Liver (tissue), 8 donors: ENCODE measurements at regions not wholly inside any gene's neighbourhood (a gene's known extent, or its start where the extent isn't known, plus 50 kb on each side); places are given as distances from the start of the nearest gene placed in this dataset.

Experiments used
- DNase-seq: peaks from one replicate; pipeline ENCODE4 v3.0.0-alpha.2; 2017; ENCODE audit warnings: low spot score
- H3K27ac ChIP-seq, 2 donors: one replicate each; pipeline ENCODE4 v1.7.0; 2013; ENCODE audit warnings: inconsistent platforms in 2 of 2, low read length in 2 of 2, control low read depth in 1 of 2, low read depth in 1 of 2, mild to moderate bottlenecking in 1 of 2
- H3K27me3 ChIP-seq, 4 donors: one replicate each; pipeline versions ENCODE4 v1.6.1 to v1.7.0; 2013; ENCODE audit warnings: low read length in 3 of 4, inconsistent platforms in 1 of 4, mild to moderate bottlenecking in 1 of 4, moderate library complexity in 1 of 4; ENCODE audit not compliant: control insufficient read depth in 4 of 4, insufficient read depth in 4 of 4
- H3K36me3 ChIP-seq, 4 donors: one replicate each; pipeline versions ENCODE4 v1.6.1 to v1.7.0; 2013; ENCODE audit warnings: low read length in 3 of 4, mild to moderate bottlenecking in 3 of 4, low read depth in 1 of 4, moderate library complexity in 1 of 4; ENCODE audit not compliant: control insufficient read depth in 4 of 4, insufficient read depth in 3 of 4
- H3K4me1 ChIP-seq, 4 donors: one replicate each; pipeline versions ENCODE4 v1.6.1 to v1.7.0; 2013; ENCODE audit warnings: low read length in 3 of 4, mild to moderate bottlenecking in 3 of 4, moderate library complexity in 1 of 4; ENCODE audit not compliant: control insufficient read depth in 4 of 4, insufficient read depth in 4 of 4
- H3K4me3 ChIP-seq, 3 donors: one replicate each; pipeline versions ENCODE4 v1.6.1 to v1.7.0; 2013; ENCODE audit warnings: low read length in 3 of 3, control low read depth in 1 of 3, low read depth in 1 of 3, mild to moderate bottlenecking in 1 of 3
- H3K9ac ChIP-seq, 2 donors: one replicate each; pipeline ENCODE4 v1.7.0; 2013; ENCODE audit warnings: low read length in 2 of 2, mild to moderate bottlenecking in 2 of 2, moderate library complexity in 2 of 2, control low read depth in 1 of 2, low read depth in 1 of 2
- H3K9me3 ChIP-seq, 4 donors: one replicate each; pipeline versions ENCODE4 v1.6.1 to v1.7.0; 2013; ENCODE audit warnings: low read length in 3 of 4; ENCODE audit not compliant: control insufficient read depth in 4 of 4
- ATF3 ChIP-seq: IDR thresholded peaks from 2 replicates; pipeline ENCODE4 v1.6.1; 2016; ENCODE audit warnings: antibody characterized with exemption
- EGR1 ChIP-seq, 2 donors: IDR thresholded peaks; 2 replicates each; pipeline ENCODE4 v1.6.1; 2016 to 2018; ENCODE audit warnings: antibody characterized with exemption in 2 of 2, low read depth in 2 of 2
- FOXA1 ChIP-seq: IDR thresholded peaks from 2 replicates; pipeline ENCODE4 v1.6.1; 2016; ENCODE audit warnings: antibody characterized with exemption
- FOXA2 ChIP-seq: IDR thresholded peaks from 2 replicates; pipeline ENCODE4 v1.6.1; 2016; ENCODE audit warnings: antibody characterized with exemption
- GABPA ChIP-seq, 2 donors: IDR thresholded peaks in 1 of 2; conservative IDR thresholded peaks in 1 of 2; 2 replicates each; pipeline ENCODE4 v1.6.1; 2016; ENCODE audit warnings: antibody characterized with exemption in 2 of 2, mild to moderate bottlenecking in 1 of 2, moderate library complexity in 1 of 2
- HNF4A ChIP-seq, 2 donors: conservative IDR thresholded peaks; 2 replicates each; pipeline ENCODE4 v1.6.1; 2016; ENCODE audit warnings: antibody characterized with exemption in 2 of 2, mild to moderate bottlenecking in 2 of 2
- JUND ChIP-seq, 2 donors: IDR thresholded peaks; 2 replicates each; pipeline ENCODE4 v1.6.1; 2016; ENCODE audit warnings: antibody characterized with exemption in 2 of 2
- NR2F2 ChIP-seq: IDR thresholded peaks from 2 replicates; pipeline ENCODE4 v1.6.1; 2016; ENCODE audit warnings: antibody characterized with exemption
- RAD21 ChIP-seq, 2 donors: IDR thresholded peaks; 2 replicates each; pipeline ENCODE4 v1.6.1; 2016; ENCODE audit warnings: antibody characterized with exemption in 2 of 2, mild to moderate bottlenecking in 2 of 2
- REST ChIP-seq: IDR thresholded peaks from 2 replicates; pipeline ENCODE4 v1.6.1; 2016; ENCODE audit warnings: antibody characterized with exemption, mild to moderate bottlenecking
- RXRA ChIP-seq, 2 donors: IDR thresholded peaks; 2 replicates each; pipeline ENCODE4 v1.6.1; 2017 to 2018; ENCODE audit warnings: antibody characterized with exemption in 2 of 2, mild to moderate bottlenecking in 1 of 2
- SP1 ChIP-seq: IDR thresholded peaks from 2 replicates; pipeline ENCODE4 v1.6.1; 2018; ENCODE audit warnings: antibody characterized with exemption, mild to moderate bottlenecking
- TAF1 ChIP-seq: conservative IDR thresholded peaks from 2 replicates; pipeline ENCODE4 v1.6.1; 2016; ENCODE audit warnings: antibody characterized with exemption, mild to moderate bottlenecking
- YY1 ChIP-seq: IDR thresholded peaks from 2 replicates; pipeline ENCODE4 v1.6.1; 2016; ENCODE audit warnings: antibody characterized with exemption, mild to moderate bottlenecking
- ZBTB33 ChIP-seq: IDR thresholded peaks from 2 replicates; pipeline ENCODE4 v1.6.1; 2016; ENCODE audit warnings: antibody characterized with exemption
- WGBS: extraction: QIAGEN DNeasy Blood & Tissue Kit; methylation state at CpG from one replicate; pipeline ENCODE4 v1.1.7; 2013; 5-methylcytosine and 5-hydroxymethylcytosine counted together
- TF ChIP-seq, protein P1 (sequence below): IDR thresholded peaks from 2 replicates; pipeline ENCODE4 v1.6.1; 2016; ENCODE audit warnings: antibody characterized with exemption
- TF ChIP-seq, protein P2 (sequence below): fragments of 150-350 bp; IDR thresholded peaks from 2 replicates; pipeline ENCODE4 v1.5.1; 2017; ENCODE audit warnings: improper control_type of control experiment, low read depth, low read length; ENCODE audit not compliant: missing input control
- donor health status: healthy.
- donor health status: healthy.
- donor health status: healthy.
- donor health status: healthy.
- donor health status: healthy.

DNA sequence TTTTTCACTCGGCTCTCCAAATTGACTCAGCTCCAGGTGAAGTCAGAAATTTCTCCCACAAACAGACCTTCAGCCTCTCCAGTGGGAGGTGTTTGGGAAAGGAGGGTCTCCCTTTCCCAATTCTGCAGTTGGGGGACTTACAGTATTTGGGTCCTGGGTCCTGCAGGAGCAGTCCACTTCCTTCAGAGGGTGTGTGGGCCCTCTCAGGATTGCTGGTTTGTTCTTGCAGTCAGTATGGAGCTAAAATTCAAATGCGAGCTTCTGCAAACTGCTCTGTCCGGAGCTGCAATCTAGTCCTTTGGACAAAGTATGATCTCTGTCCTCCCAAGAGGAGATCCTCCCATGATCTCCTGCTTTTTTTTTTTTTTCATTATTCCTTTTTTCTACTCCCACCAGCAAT lies 87.9 kb upstream of the MSTN start:
- no peak overlapping the region for H3K9ac ChIP-seq
- no peak for TF ChIP-seq SP1
- no peak for TF ChIP-seq FOXA1
- no peak for TF ChIP-seq GABPA (IDR thresholded peaks at IDR 0.05 in 1 of 2, conservative IDR thresholded peaks at IDR 0.05 in 1 of 2)
- no peak for TF ChIP-seq EGR1 (IDR thresholded peaks at IDR 0.05; ENCODE audit: low read depth in 2 of 2)
- TF ChIP-seq, protein P1, sequence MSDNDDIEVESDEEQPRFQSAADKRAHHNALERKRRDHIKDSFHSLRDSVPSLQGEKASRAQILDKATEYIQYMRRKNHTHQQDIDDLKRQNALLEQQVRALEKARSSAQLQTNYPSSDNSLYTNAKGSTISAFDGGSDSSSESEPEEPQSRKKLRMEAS: no peak
- no peak for TF ChIP-seq ATF3
- TF ChIP-seq NR2F2: no peak
- no peak for TF ChIP-seq HNF4A (conservative IDR thresholded peaks at IDR 0.05)
- TF ChIP-seq FOXA2: no peak
- TF ChIP-seq, protein P2, sequence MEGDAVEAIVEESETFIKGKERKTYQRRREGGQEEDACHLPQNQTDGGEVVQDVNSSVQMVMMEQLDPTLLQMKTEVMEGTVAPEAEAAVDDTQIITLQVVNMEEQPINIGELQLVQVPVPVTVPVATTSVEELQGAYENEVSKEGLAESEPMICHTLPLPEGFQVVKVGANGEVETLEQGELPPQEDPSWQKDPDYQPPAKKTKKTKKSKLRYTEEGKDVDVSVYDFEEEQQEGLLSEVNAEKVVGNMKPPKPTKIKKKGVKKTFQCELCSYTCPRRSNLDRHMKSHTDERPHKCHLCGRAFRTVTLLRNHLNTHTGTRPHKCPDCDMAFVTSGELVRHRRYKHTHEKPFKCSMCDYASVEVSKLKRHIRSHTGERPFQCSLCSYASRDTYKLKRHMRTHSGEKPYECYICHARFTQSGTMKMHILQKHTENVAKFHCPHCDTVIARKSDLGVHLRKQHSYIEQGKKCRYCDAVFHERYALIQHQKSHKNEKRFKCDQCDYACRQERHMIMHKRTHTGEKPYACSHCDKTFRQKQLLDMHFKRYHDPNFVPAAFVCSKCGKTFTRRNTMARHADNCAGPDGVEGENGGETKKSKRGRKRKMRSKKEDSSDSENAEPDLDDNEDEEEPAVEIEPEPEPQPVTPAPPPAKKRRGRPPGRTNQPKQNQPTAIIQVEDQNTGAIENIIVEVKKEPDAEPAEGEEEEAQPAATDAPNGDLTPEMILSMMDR: no peak
- TF ChIP-seq ZBTB33: no peak
- no peak for TF ChIP-seq RAD21 (IDR thresholded peaks at IDR 0.05)
- TF ChIP-seq JUND (IDR thresholded peaks at IDR 0.05): no peak
- TF ChIP-seq TAF1: no peak
- TF ChIP-seq REST: no peak
- no peak overlapping the region for H3K27ac ChIP-seq
- H3K9me3 ChIP-seq: no peaks in the 10 kb centered on the region
- DNase-seq: no peak
- no peaks in the 10 kb centered on the region for H3K36me3 ChIP-seq
- H3K4me1 ChIP-seq: no peaks in the 10 kb centered on the region
- H3K27me3 ChIP-seq: no peaks in the 10 kb centered on the region
- H3K4me3 ChIP-seq: no peak overlapping the region
- 88% methylated on average over 3 of the region's 3 CpGs for WGBS

GRCh38 chr2:190149908-190150307 lies 87.4 kb upstream of the MSTN start:
- Histone ChIP-seq H3K4me3 (no peak overlapping the region), H3K27ac (no peak overlapping the region), H3K9me3 (no peaks in the 10 kb centered on the region), H3K4me1 (no peaks in the 10 kb centered on the region), H3K9ac (no peak overlapping the region), H3K27me3 (no peaks in the 10 kb centered on the region), H3K36me3 (no peaks in the 10 kb centered on the region)
- 64% methylated on average over 6 of the region's 6 CpGs for WGBS
- DNase-seq: no peak
- no peak for TF ChIP-seq SP1
- TF ChIP-seq RAD21 (IDR thresholded peaks at IDR 0.05): no peak
- TF ChIP-seq EGR1 (IDR thresholded peaks at IDR 0.05; ENCODE audit: low read depth in 2 of 2): no peak
- no peak for TF ChIP-seq FOXA1
- no peak for TF ChIP-seq ZBTB33
- TF ChIP-seq, protein P1: no peak
- no peak for TF ChIP-seq ATF3
- TF ChIP-seq RXRA (IDR thresholded peaks at IDR 0.05): no peak
- TF ChIP-seq GABPA (IDR thresholded peaks at IDR 0.05 in 1 of 2, conservative IDR thresholded peaks at IDR 0.05 in 1 of 2): no peak
- no peak for TF ChIP-seq REST
- TF ChIP-seq TAF1: no peak
- no peak for TF ChIP-seq NR2F2
- no peak for TF ChIP-seq YY1
- TF ChIP-seq JUND (IDR thresholded peaks at IDR 0.05): no peak
